Neuronal stem cell (in vitro differentiated cells): ENCODE measurements at regions not wholly inside any gene's neighbourhood (a gene's known extent, or its start where the extent isn't known, plus 50 kb on each side); places are given as distances from the start of the nearest gene placed in this dataset.
"Not testable (repeated sequence)": the region's sequence is repeated elsewhere in the genome, so short reads cannot be mapped to it uniquely, and the experiment has no call there.

Source experiments
- DNase-seq: peaks from one replicate; pipeline ENCODE4 v3.0.0-alpha.2; 2013; ENCODE audit warnings: low spot score
- H2AFZ ChIP-seq: one replicate; pipeline ENCODE4 v1.6.1; 2013; ENCODE audit warnings: mild to moderate bottlenecking, low read length, inconsistent platforms
- H2AK5ac ChIP-seq: 2 replicates; pipeline ENCODE4 v1.6.1; 2013; ENCODE audit warnings: low read depth, mild to moderate bottlenecking, inconsistent platforms, low read length, moderate library complexity, mixed read lengths
- H2BK120ac ChIP-seq: 2 replicates; pipeline ENCODE4 v1.6.1; 2013; ENCODE audit warnings: low read depth, mild to moderate bottlenecking, inconsistent platforms, low read length, moderate library complexity, mixed read lengths
- H2BK12ac ChIP-seq: one replicate; pipeline ENCODE4 v1.6.1; 2013; ENCODE audit warnings: low read length, inconsistent platforms
- H2BK15ac ChIP-seq: 2 replicates; pipeline ENCODE4 v1.6.1; 2013; ENCODE audit warnings: mild to moderate bottlenecking, low read length, inconsistent platforms, mixed read lengths
- H2BK5ac ChIP-seq: one replicate; pipeline ENCODE4 v1.6.1; 2013; ENCODE audit warnings: inconsistent platforms, mild to moderate bottlenecking, low read length, moderate library complexity
- H3K14ac ChIP-seq: one replicate; pipeline ENCODE4 v1.6.1; 2013; ENCODE audit warnings: low read length, inconsistent platforms
- H3K18ac ChIP-seq: 2 replicates; pipeline ENCODE4 v1.6.1; 2013; ENCODE audit warnings: low read length, inconsistent platforms
- H3K23ac ChIP-seq: 2 replicates; pipeline ENCODE4 v1.6.1; 2013; ENCODE audit warnings: low read depth, mild to moderate bottlenecking, mixed read lengths, low read length, inconsistent platforms; ENCODE audit not compliant: poor library complexity
- H3K27ac ChIP-seq: replicated peaks from 3 replicates; pipeline ENCODE4 v1.5.1; 2013; ENCODE audit warnings: low read length, inconsistent platforms
- H3K27me3 ChIP-seq, 3 experiments: 2 replicates each; pipeline ENCODE4 v1.6.1; 2013; ENCODE audit warnings: low read length in 3 of 3, mild to moderate bottlenecking in 2 of 3, inconsistent platforms in 1 of 3, low read depth in 1 of 3, mixed read lengths in 1 of 3, moderate library complexity in 1 of 3; ENCODE audit not compliant: control insufficient read depth in 3 of 3, insufficient read depth in 3 of 3
- H3K36me3 ChIP-seq, 2 donors: replicated peaks in 1 of 2; 2 replicates each; pipeline ENCODE4 v1.6.1; 2013; ENCODE audit warnings: low read length in 2 of 2; ENCODE audit not compliant: control insufficient read depth in 2 of 2, insufficient read depth in 2 of 2
- H3K4ac ChIP-seq: 2 replicates; pipeline ENCODE4 v1.6.1; 2013; ENCODE audit warnings: inconsistent platforms, mild to moderate bottlenecking, low read length, moderate library complexity
- H3K4me1 ChIP-seq, 2 donors: 1 replicate in 1 of 2; 2 replicates in 1 of 2; pipeline ENCODE4 v1.6.1; 2013; ENCODE audit warnings: low read length in 2 of 2, low read depth in 1 of 2; ENCODE audit not compliant: control insufficient read depth in 2 of 2, insufficient read depth in 1 of 2
- H3K4me2 ChIP-seq: one replicate; pipeline ENCODE4 v1.6.1; 2013; ENCODE audit warnings: mild to moderate bottlenecking, low read length, inconsistent platforms; ENCODE audit not compliant: insufficient read depth, poor library complexity, severe bottlenecking
- H3K4me3 ChIP-seq, 2 donors: 2 replicates each; pipeline ENCODE4 v1.5.1; 2013; ENCODE audit warnings: low read length in 2 of 2, mild to moderate bottlenecking in 2 of 2, inconsistent platforms in 1 of 2, moderate library complexity in 1 of 2
- H3K79me1 ChIP-seq: one replicate; pipeline ENCODE4 v1.6.1; 2013; ENCODE audit warnings: low read depth, mild to moderate bottlenecking, inconsistent platforms, low read length, moderate library complexity
- H3K9ac ChIP-seq: one replicate; pipeline ENCODE4 v1.6.1; 2013; ENCODE audit warnings: mild to moderate bottlenecking, low read depth, low read length, inconsistent platforms; ENCODE audit not compliant: poor library complexity
- H3K9me3 ChIP-seq, 2 donors: replicated peaks in 1 of 2; 2 replicates each; pipeline versions ENCODE3 to v1.6.1; 2013; ENCODE audit warnings: low read length in 2 of 2, mild to moderate bottlenecking in 2 of 2, inconsistent platforms in 1 of 2, low read depth in 1 of 2, mixed read lengths in 1 of 2, moderate library complexity in 1 of 2; ENCODE audit not compliant: control insufficient read depth in 2 of 2, insufficient read depth in 1 of 2
- H4K8ac ChIP-seq: one replicate; pipeline ENCODE4 v1.6.1; 2013; ENCODE audit warnings: low read depth, mild to moderate bottlenecking, inconsistent platforms, low read length, moderate library complexity
- H4K91ac ChIP-seq: one replicate; pipeline ENCODE4 v1.6.1; 2013; ENCODE audit warnings: low read length, low read depth, mild to moderate bottlenecking, inconsistent platforms; ENCODE audit not compliant: poor library complexity
- WGBS, 2 donors: extraction: QIAGEN DNeasy Blood & Tissue Kit; methylation state at CpG; one replicate each; pipeline ENCODE4 v1.1.7; 2013; ENCODE audit warnings: missing lambda C conversion rate in 2 of 2, mixed read lengths in 1 of 2; ENCODE audit not compliant: insufficient read length in 2 of 2, insufficient replicate concordance in 1 of 2; ENCODE audit errors: extremely low coverage in 2 of 2; 5-methylcytosine and 5-hydroxymethylcytosine counted together

GRCh38 chr15:46091860-46092450, 457.1 kb downstream of the SQOR start:
- H2BK120ac ChIP-seq = no peak overlapping the region
- no peaks in the 10 kb centered on the region for H3K9me3 ChIP-seq
- H2BK12ac ChIP-seq = no peak overlapping the region
- no peaks in the 10 kb centered on the region for H3K79me1 ChIP-seq
- H3K23ac ChIP-seq = no peak overlapping the region
- DNase-seq = peak; percentile 33
- no peak overlapping the region for H2AK5ac ChIP-seq
- H2BK15ac ChIP-seq = no peak overlapping the region
- H3K4me1 ChIP-seq = peaks cover 0 to 2% of the 10 kb centered on the region in 2 donors
- H3K9ac ChIP-seq = no peak overlapping the region
- WGBS, 2 donors = no CpG with 5 or more reads among the region's 16 CpGs
- H3K27ac ChIP-seq = no peak overlapping the region
- no peaks in the 10 kb centered on the region for H3K27me3 ChIP-seq
- H3K36me3 ChIP-seq = no peaks in the 10 kb centered on the region
- H2BK5ac ChIP-seq = no peak overlapping the region
- no peak overlapping the region for H4K91ac ChIP-seq
- no peak overlapping the region for H4K8ac ChIP-seq
- no peak overlapping the region for H3K18ac ChIP-seq
- H3K4me3 ChIP-seq = no peak overlapping the region
- no peak overlapping the region for H3K14ac ChIP-seq
- H3K4ac ChIP-seq = no peak overlapping the region
- H2AFZ ChIP-seq = no peak overlapping the region
- no peak overlapping the region for H3K4me2 ChIP-seq

- not testable (repeated sequence) for H3K27ac ChIP-seq, DNase-seq, H3K79me1 ChIP-seq, H3K4ac ChIP-seq, H3K9me3 ChIP-seq, H3K18ac ChIP-seq, H2BK15ac ChIP-seq, H3K4me3 ChIP-seq, H3K14ac ChIP-seq, H3K27me3 ChIP-seq, H2BK12ac ChIP-seq, H4K8ac ChIP-seq, H3K23ac ChIP-seq, H2BK120ac ChIP-seq, H2AFZ ChIP-seq, H3K36me3 ChIP-seq, H3K4me1 ChIP-seq, H2AK5ac ChIP-seq, H4K91ac ChIP-seq, H3K9ac ChIP-seq, H2BK5ac ChIP-seq, H3K4me2 ChIP-seq
- WGBS, 2 donors = no CpG with 5 or more reads among the region's 32 CpGs
Observed at GRCh38 chr15:46098006-46098405, 463.2 kb downstream of the SQOR start.

- no peak overlapping the region for H2AK5ac ChIP-seq
- H3K4me3 ChIP-seq = no peak overlapping the region
- no peak overlapping the region for H2AFZ ChIP-seq
- no peaks in the 10 kb centered on the region for H3K27me3 ChIP-seq
- no peak for DNase-seq
- no peak overlapping the region for H3K23ac ChIP-seq
- H3K9ac ChIP-seq = no peak overlapping the region
- H2BK15ac ChIP-seq = no peak overlapping the region
- no peak overlapping the region for H2BK12ac ChIP-seq
- no peak overlapping the region for H3K4ac ChIP-seq
- WGBS, 2 donors = no CpG with 5 or more reads among the region's 2 CpGs
- H3K14ac ChIP-seq = no peak overlapping the region
- H2BK5ac ChIP-seq = no peak overlapping the region
- no peak overlapping the region for H4K91ac ChIP-seq
- H2BK120ac ChIP-seq = no peak overlapping the region
- H3K4me2 ChIP-seq = no peak overlapping the region
- H3K36me3 ChIP-seq = no peaks in the 10 kb centered on the region
- H3K79me1 ChIP-seq = no peaks in the 10 kb centered on the region
- H3K9me3 ChIP-seq = no peaks in the 10 kb centered on the region
- H4K8ac ChIP-seq = no peak overlapping the region
- no peaks in the 10 kb centered on the region for H3K4me1 ChIP-seq
- H3K18ac ChIP-seq = no peak overlapping the region
- H3K27ac ChIP-seq = no peak overlapping the region
Observed at GRCh38 chr15:46110755-46111154, 475.9 kb downstream of the SQOR start.

GRCh38 chr15:46111730-46112129, 476.9 kb downstream of the SQOR start:
- H3K4me3 ChIP-seq = peak overlapping the region in 1 of 2 donors; percentile 9
- no CpG with 5 or more reads among the region's 3 CpGs for whole genome bisulfite sequencing, 2 donors
- no peak overlapping the region for H2BK120ac ChIP-seq
- H3K4ac ChIP-seq = no peak overlapping the region
- H3K9me3 ChIP-seq = no peaks in the 10 kb centered on the region
- no peak overlapping the region for H4K91ac ChIP-seq
- H3K18ac ChIP-seq = no peak overlapping the region
- no peak overlapping the region for H3K14ac ChIP-seq
- H3K36me3 ChIP-seq = no peaks in the 10 kb centered on the region
- H2BK5ac ChIP-seq = no peak overlapping the region
- no peak overlapping the region for H3K27ac ChIP-seq
- H3K9ac ChIP-seq = no peak overlapping the region
- no peaks in the 10 kb centered on the region for H3K4me1 ChIP-seq
- H3K4me2 ChIP-seq = no peak overlapping the region
- DNase-seq = no peak
- no peak overlapping the region for H2AK5ac ChIP-seq
- H2BK15ac ChIP-seq = no peak overlapping the region
- no peak overlapping the region for H2AFZ ChIP-seq
- H4K8ac ChIP-seq = no peak overlapping the region
- no peak overlapping the region for H3K23ac ChIP-seq
- no peak overlapping the region for H2BK12ac ChIP-seq
- H3K27me3 ChIP-seq = no peaks in the 10 kb centered on the region
- H3K79me1 ChIP-seq = no peaks in the 10 kb centered on the region
